ENCODE measurements at regions not wholly inside any gene's neighbourhood (a gene's known extent, or its start where the extent isn't known, plus 50 kb on each side); places are given as distances from the start of the nearest gene placed in this dataset.
"Not testable (repeated sequence)": the region's sequence is repeated elsewhere in the genome, so short reads cannot be mapped to it uniquely, and the experiment has no call there.

DNA sequence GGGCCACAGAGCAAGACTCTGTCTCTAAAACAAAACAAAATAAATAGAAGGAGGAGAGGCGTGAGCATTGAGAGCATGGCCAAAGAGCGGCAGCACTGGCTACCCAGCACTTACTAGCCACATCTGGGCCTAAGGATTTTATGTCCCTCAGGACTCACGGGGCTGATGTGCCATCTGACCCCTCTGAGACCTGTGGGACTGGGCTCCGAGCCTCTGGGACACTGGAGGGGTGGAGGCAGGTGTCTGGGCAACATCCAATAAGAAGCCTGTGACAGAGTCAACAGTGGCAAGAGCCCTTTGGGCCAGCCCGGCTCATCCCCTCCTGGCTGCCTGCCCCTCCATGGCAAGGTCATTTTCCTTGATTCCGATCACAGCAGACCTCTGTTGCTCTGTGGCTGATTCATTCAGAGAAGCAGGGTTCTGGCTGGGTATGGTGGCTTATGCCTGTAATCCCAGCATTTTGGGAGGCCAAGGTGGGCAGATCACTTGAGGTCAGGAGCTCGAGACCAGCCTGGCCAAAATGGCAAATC lies 60.7 kb downstream of the RRM2 start:
- DNase-seq (ENCODE audit: low spot score) = no peak

DNA sequence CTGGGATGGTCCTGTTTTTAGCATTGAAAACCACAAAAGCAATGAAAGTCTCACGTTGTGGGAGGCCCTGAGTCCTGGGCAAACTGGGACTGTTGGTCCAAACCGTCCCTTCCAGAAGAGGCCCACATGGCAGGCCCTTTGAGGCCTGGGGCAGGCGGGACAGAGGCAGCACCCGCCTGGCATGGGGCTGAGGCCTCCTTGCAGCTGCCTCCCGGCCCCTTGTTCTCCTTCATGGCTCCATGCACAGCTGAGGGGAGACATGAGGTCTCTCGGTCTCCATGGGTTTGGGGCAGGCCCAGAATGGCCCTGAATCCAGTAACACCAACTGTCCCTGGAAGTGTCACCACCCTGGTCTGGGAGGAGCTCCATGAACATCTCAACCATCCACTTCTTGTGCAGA lies 61.9 kb downstream of the RRM2 start:
- no peak for DNase-seq (ENCODE audit: low spot score)

DNA sequence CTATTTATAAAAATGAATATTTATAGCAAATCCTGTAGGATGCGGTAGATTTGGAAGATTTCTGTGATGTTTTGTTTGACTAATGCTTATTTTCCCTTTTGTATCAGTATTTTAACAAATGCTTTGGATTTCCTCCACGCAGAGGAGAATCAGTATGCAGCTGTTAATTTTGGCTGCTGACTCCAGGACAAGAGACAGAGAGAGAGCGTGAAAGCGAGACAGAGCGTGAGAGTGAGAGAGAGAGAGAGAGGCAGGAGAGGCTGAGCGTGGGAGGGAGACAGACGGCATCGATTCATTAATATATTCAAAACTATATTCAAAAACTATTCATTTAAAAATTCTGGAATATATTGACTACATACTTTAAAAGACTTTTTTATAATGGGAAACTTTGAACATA lies 62.5 kb downstream of the RRM2 start:
- no peak for DNase-seq (ENCODE audit: low spot score)

DNA sequence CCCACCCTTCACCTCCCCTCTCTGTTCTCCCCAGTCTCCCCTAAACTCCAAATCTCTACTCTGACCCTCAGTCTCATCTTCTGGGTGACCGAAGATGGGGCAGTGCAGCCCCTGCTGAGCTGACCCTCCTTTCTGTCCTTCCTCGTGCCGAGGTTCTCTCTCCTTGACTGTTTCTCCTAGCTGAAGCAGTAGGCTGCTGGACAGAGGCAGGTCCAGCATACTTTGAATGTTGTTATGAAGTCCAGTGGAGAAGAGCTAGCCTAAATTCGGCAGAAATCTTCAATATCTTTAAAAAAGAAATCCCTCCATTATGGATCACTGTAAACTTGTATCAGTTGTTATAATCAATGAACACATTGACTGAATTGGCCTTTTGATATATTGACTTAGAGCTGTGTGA lies 63.2 kb downstream of the RRM2 start:
- DNase-seq (ENCODE audit: low spot score) = no peak

DNA sequence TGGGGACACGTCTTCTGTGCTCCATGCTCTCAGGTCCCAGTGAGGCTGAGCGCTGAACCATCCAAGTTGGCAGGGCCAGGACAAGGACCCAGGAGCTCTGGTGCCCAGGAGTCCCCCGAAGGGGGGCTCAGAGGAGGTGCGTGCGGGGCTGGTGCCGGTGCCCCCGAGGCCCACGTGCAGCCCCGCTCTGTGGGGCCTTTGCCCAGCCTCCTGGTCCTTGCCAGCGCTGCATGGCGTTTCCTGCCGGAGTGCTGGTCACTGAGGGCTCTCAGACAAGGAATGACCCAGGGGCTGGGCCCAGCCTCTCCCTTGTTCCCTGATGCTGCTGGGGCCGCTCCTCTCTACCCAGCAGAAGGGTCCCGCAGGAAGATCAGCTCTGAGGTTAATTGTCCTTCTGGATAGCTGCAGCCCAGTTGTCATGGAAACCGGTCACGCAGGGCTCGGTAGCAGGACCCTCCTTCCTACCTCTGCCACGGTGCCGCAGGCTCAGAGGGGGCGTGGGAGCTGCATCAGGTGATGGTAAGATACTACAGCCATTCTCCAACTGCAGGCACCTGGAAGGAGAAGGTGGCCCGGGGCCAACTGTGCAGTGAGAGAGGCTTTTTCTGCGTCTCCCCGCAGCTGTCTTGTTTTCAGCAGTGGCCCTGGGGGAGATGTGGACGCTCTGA lies 64.5 kb downstream of the RRM2 start:
- no peak for DNase-seq (ENCODE audit: low spot score)

DNA sequence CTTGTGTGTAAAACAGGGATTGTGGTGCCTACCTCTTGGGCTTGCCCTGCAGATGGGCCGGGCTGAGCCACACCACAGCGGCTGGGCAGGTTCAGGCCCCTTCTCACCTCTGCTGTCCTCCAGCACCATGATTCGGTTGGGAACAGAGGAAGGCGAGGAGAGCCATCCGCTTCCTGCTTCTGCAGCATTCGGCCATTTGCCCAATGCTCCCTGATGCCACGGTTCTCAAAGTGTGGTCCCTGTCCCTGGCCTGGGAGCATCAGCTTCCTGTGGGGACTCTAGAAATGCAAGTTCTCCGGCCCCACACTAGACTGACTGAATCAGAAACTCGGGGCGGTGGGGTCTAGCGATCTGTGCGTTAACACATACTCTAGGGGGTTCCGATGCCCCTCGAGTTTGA lies 65.1 kb downstream of the RRM2 start:
- no peak for DNase-seq (ENCODE audit: low spot score)

DNA sequence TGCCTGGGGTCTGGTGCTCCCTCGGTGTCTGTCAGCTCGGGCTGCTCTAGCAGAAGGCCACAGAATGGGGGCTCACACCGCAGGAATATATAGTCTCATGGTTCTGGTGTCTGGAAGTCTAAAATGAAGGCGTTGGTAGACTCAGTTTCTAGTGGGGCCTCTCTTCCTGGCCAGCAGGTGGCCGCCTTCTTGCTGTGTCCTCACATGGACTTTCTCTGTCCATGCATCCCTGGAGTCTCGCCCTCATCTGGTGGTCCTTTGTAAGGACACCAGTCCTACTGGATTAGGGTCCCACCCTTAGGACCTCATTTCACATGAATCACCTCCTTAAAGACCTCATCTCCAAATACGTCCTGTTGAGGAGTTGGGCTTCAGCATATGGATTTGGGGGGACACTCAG lies 65.7 kb downstream of the RRM2 start:
- peak; percentile 28 for DNase-seq (ENCODE audit: low spot score)

DNA sequence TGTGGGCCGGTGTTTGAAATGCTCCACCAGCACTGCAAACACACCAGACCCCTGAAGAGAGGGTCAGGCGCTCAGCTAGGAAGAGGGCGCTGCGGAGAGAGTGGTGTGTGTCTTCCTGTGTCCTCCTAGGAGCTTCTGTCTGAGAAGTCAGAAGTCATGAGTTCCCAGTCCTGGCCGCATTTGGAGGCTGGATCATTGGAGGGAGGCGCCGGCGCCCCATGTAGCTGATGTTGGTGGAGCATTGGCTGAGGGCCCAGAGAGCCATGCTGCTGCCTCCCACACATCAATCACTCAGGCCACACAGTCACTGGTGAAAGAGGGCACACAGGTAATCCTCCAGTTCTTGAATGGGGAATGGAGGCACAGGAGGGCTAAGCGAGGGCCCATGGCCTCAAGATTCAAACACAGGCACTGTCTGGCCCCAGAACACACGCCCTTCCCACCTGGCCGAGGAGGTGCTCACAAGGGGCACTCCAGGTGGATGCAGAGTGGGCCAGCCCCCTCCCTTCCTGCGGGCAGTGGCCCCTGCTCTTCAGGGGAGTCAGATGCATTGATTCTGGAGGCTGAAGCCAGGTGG lies 66.3 kb downstream of the RRM2 start:
- no peak for DNase-seq (ENCODE audit: low spot score)

DNA sequence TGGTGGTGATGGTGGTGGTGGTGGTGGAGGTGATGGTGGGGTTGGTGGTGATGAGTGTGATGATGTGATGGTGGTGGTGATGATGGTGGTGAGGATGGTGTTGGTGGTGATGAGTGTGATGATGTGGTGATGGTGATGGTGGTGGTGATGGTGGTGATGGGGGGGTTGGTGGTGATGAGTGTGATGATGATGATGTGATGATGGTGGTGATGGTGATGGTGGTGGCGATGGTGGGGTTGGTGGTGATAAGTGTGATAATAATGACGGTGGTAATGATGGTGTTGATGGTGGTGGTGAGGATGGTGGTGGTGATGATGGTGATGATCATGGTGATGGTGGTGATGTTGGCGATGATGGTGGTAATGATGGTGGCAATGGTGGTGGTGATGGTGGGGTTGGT lies 67.7 kb downstream of the RRM2 start:
- no peak for DNase-seq (ENCODE audit: low spot score)

DNA sequence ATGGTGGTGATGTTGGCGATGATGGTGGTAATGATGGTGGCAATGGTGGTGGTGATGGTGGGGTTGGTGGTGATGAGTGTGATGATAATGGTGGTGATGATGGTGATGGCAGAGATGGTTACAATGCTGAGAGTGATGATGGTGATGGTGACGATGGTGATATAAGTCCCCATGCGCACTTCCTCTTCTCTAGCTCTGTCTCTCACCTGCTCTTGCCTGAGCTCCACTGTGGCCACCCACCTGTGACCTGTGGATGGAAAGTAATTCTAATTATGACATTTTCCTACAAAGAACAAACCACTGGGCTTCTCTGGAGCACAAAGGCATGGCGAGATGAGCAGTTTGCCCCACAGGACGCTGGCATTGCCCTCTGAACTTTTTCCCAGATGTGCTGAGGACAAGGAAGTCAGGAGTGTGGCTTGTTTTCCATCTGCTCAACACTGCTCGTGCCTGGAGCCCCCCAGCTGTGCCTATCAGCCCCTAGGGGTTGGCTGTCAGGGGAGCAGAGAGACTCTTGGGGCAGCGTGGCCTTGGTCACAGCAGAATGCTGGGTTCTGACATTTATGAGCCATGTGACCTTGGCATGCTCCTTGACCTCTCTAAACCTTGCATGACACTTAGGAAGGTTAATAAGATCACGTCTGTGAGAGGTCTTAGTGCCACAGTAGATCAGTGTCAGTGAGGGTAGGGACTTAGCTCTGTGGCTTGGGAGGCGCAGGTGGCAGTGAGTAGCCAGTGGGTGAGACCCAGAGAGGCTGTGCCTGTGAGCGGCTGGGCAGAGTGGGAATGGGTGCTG lies 68.4 kb downstream of the RRM2 start:
- no peak for DNase-seq (ENCODE audit: low spot score)

DNA sequence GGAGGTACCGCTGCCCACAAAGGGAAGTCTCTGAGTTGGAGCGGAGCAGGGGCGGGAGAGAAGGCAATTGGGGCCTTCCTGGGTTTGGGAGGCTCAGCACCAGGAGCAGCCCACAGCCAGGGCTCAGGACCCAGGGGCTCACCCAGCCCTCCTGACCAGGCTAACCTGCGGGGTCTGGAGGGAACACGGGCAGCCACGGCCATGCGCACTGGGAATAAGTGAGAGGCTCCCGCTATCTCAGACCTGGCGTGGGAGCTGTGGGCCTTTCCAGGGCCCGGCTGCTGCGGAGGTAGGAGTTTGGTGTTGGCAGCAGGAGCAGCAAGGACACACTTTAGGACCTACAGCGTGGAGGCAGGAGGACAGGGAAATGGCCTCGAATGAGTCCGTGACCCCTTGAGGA lies 69.0 kb downstream of the RRM2 start:
- DNase-seq (ENCODE audit: low spot score) = no peak

DNA sequence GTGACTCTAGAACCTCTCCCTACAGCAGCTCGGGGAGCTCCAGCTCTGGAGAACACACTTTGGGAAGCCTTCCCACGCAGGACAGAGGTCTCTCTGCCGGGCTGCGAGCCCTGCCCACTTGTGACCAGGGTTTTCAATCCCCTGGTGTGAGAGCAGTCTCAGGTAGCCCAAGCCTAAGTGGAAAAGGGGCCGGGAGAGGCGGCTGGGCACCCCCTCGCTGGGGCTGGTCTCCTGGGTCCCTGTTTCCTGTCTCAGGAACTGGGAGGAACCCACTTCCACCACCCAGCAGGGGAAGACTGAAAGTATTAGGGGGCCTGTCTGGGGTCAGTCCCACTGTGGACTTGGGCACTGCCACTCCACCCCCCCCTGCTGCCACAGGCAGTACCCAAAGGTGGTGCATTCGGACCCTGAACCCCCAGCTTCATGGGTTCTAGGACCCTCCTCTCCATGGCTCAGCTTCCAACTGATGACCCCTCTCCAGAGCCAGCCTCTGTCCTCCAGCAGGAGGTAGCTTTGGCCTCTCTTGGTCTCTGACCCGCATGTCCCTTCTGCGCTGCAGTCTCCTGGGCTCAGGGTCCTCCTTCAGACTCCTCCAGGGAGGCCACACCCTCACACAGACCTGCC lies 70.0 kb downstream of the RRM2 start:
- no peak for DNase-seq (ENCODE audit: low spot score)

DNA sequence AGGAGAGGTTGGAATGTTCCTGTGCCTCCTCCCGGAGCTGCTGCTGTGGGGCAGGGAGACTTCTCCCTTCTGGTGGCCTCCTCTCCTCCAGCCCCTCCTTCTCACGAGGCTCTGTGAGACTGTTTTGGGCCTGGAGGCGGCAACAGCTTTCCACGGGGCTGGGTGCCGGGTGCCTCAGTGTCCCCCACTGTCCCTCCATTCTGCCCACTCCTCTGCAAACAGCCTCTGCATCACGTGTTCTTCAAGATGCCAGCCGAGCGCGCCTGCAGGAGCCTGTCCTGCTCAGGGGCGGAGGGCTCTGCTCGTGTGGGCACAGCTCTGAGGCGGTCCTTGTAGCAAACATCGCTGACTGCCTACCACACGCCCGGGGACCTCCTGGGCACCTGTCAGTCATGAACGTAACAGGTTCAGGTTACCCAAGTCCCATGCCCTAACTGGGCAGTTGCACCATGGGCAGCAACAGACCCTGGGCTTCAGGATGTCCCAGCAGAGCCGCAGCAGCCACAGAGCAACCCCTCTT lies 70.8 kb downstream of the RRM2 start:
- no peak for DNase-seq (ENCODE audit: low spot score)

DNA sequence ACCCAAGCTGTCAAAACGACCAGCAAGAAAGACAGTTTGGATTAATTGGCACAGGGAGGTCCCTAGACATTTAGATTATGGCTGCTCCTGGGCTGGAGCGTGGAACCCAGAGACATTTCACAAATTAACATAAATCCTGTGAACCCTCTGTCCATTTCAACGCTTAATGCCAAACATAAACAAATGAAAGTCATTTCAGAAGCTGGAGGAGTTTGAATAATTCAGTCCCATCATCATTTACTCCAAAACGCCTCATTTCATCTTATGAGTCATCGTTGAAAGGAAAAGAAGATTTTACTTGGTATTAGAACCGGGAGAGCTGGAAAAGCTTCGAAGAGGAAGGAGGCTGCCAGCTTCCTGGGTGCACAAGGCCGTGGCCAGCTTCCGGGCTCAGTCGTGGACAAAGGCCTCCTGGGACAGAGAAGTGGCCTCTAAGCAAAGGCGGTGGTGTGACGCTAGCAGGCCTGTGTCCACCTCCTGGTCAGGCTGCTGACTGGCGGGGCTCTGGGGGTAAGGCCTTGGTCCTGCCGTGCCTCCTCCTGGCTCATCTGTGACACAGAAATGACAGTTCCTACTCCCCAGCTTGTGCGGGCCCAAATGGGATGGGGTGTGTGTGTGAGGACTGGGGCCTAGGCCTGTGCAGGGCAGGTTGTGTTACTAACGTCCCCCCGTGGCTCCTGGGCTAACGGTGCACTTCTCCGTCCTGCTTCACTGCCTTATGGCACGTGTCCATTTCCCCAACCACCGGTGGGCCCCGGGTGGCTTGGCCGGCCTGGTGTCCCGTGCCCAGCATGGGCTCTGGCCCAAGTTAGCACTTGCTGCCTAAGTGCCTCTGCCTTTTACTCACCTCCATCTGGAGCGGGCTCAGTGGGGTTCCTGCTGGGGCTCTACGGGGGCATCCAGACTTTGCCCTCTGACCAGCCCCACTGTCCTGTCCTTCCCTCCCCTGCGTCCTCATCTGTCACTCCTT lies 71.6 kb downstream of the RRM2 start:
- DNase-seq (ENCODE audit: low spot score) = peak; percentile 13

DNA sequence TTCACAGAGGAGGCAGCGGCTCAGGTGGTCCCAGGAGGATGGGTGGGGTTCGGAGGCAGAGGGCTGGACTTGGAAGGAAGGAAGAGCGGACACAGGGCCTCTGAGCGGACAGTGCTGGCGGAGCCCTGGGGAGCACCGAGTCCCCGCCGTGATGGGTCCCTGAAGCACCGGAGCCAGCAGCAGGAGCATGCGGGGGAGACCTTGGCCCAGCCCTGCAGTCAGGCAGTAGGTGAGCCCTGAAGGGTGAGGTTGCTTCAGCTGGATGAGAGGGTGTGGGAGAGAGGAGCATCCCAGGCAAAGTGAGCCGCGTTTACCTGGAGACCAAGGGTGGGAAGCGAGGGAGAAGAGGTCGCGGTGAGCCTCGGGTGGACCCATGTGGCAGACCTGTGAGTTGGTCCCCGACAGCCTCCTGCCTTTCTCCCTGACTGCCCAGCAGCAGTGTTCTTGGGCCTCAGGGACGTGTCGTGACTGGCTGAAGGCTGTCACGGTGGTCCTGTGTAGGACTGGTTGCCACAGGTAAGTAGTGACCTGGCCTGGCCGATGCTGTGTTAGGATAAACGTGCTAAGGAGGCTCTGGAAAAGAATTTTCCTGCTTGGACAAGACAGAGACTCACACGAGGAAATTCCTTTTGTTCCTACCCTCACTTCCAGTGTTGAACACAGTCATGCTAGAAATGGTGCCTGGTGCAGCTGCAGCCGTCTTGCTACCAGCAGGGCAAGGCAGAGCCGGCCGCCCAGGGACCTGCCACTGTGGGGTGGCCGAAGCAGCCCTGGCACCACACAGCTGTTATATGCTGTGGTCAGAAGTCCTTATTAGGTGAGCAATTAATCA lies 73.0 kb downstream of the RRM2 start:
- no peak for DNase-seq (ENCODE audit: low spot score)

DNA sequence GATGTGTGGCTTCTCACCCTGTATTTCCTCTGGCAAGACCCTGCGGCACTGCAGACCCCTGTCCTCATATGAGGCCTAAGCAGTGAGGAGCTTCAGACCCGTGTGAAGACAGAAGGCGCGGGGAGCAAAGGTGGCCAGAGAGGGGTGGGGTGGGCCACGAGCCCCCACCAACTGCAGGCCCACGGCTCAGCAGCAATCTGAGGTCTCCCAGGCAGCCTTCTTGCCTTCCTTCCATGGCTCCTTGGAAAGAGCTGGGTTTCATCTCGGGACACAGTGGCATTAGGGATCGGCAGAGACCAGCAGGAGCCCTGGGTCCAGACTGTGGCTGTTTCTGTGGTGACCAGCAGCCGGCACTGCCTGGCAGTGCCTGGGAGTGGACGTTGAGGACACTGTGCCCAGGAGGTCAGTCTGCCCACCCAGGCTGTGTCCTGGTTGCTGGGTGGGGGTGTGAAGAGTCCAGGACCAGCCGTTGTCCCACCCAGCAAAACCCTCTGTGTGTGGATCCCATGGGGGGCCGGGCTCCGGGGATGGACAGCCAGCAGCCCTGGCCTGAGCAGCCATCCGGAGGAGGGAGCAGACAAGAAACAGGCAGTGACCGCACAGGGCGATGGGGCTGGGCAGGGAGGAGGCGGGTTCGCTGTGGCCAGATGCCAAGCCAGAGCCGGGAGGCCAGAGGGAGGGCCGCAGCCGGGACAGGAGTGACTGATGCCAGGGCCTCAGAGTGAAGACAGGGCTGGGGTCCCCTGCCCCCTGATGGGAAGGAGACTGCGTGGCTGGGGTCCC lies 73.8 kb downstream of the RRM2 start:
- DNase-seq (ENCODE audit: low spot score) = peak; percentile 30

DNA sequence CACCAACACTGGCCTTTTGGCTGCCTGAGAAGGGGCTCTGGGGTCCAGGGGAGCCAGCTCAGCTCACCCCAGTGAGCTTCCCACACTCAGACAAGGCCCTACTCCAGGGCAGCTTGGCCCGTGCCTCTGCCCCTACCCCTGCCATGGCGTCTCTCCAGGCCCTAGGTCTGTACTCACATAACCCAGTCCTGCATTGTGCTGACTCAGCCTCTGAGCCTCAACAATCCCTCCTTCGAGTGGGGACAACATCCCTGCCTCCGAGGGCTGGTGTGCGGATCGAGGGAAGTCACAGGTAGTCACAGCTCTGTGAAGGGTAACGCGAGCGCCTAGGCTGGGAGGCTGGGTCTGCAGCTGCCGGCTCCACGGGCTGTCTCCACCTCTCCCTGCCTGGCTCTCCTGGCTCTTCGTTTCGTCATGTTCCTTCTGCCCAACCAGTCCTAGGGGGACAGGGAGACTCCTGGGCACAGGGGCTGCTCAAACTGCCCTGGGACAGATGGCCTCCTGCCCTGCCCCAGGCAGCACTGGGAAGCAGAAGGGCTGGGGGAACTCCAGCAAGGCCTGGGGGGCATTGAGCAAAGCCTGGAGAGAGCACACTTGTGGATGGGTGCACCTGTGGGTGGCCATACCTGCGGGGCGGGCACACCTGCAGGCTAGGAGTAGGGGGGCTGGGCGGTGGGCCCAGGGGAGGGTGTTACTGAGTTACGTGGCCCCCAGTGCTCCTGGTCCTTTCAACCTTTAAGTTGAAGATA lies 74.6 kb downstream of the RRM2 start:
- no peak for DNase-seq (ENCODE audit: low spot score)

DNA sequence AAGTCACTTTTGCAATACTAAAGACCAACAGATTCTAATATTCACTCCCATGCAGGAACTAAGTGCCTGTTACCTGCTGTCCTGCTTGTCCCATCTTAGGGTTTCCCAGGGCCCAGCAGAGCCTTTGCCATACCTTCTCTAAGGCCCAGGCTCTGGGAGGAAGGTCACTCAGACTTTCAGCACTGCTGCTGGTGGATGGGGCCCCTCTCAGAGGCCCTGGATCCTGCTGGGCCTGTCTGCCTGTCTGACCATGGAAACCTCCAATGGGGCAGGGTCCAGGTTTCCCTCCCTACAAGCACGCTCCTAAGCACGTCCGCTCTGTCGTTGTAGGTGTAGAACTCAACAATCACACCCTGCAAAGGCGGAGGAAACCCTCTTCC lies 75.1 kb downstream of the RRM2 start:
- DNase-seq (ENCODE audit: low spot score) = no peak

DNA sequence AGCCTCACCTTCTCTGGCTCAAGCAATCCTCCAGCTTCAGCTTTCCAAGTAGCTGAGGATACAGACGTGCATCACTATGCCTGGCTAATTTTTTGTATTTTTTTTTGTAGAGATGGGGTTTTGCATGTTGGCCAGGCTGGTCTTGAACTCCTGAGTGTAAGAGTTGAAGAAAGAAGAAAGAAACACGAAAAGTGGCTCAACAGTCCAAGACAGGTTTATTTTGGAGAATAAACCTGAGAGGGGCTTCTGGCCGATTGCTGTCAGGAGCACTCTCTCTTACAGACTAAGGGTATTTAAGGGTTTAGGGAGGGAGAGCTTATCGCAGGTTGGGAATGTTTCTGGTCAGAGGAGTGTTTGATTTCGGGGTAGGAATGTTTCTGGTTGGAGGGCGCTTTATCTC lies 75.9 kb downstream of the RRM2 start:
- DNase-seq (ENCODE audit: low spot score) = not testable (repeated sequence)

Measured in kidney tubule cell (primary cell).